HFF-Myc (cell line): ENCODE measurements at regions not wholly inside any gene's neighbourhood (a gene's known extent, or its start where the extent isn't known, plus 50 kb on each side); places are given as distances from the start of the nearest gene placed in this dataset.

ENCODE experiments used
- DNase-seq: peaks from one replicate; pipeline ENCODE4 v3.0.0-alpha.2; 2011; ENCODE audit warnings: low read depth; ENCODE audit errors: extremely low read depth
- H3K4me3 ChIP-seq: replicated peaks from 2 replicates; pipeline ENCODE4 v1.5.1; 2011; ENCODE audit warnings: low read depth, mild to moderate bottlenecking, control low read depth, low read length
- CTCF ChIP-seq: IDR thresholded peaks from 2 replicates; pipeline ENCODE4 v1.5.1; 2012; ENCODE audit warnings: mild to moderate bottlenecking, low read depth, low read length, control low read depth; ENCODE audit errors: missing control alignments

GRCh38 chr3:148643389-148643840, 54.3 kb upstream of the AGTR1 start:
- no peak for DNase-seq
- no peak overlapping the region for H3K4me3 ChIP-seq
- TF ChIP-seq CTCF = no peak

- no peak for DNase-seq
- no peak overlapping the region for H3K4me3 ChIP-seq
- TF ChIP-seq CTCF = no peak
These were observed 51.5 kb upstream of the AGTR1 start for GRCh38 chr3:148646126-148646665.
